GM12878 (cell line): ENCODE measurements at regions not wholly inside any gene's neighbourhood (a gene's known extent, or its start where the extent isn't known, plus 50 kb on each side); places are given as distances from the start of the nearest gene placed in this dataset.

Source experiments
- ATAC-seq: fragments of 200-7000 bp; cut with Tn5 transposase; 3 replicates; pipeline ENCODE4 v1.9.1; 2020; ENCODE audit warnings: mild to moderate bottlenecking, moderate library complexity
- BruUV-seq: library from RNA; stranded (reverse); fragments of 400-500 nt; replicated peaks from 2 replicates; lab custom pipeline; 2021; lab: Mats Ljungman, UMichigan
- CTCF ChIA-PET: fragments of 300-600 bp; sonication (Branson Sonifier 250); formaldehyde crosslinking; extraction: SDS; loops from one replicate; lab custom pipeline; 2021; ENCODE audit warnings: inconsistent platforms; lab: Yijun Ruan, JAX
- POLR2A ChIA-PET: fragments of 350-600 bp; formaldehyde crosslinking; extraction: SDS; loops from one replicate; lab custom pipeline; 2021; ENCODE audit warnings: inconsistent platforms; lab: Charles Lee
- RAD21 ChIA-PET: fragments of 300-600 bp; sonication (Branson Sonifier 250); formaldehyde crosslinking; loops from one replicate; lab custom pipeline; 2023; ENCODE audit warnings: antibody characterized with exemption; ENCODE audit not compliant: unreplicated experiment; lab: Charles Lee
- SMC1A ChIA-PET: fragments of 300-600 bp; sonication (Branson Sonifier 250); formaldehyde crosslinking; loops from one replicate; lab custom pipeline; 2023; ENCODE audit not compliant: unreplicated experiment, uncharacterized antibody; lab: Charles Lee
- DNase-seq: peaks from one replicate; pipeline ENCODE4 v3.0.0-alpha.2; 2011; ENCODE audit warnings: low read depth, low spot score
- FAIRE-seq: peaks from 3 replicates; lab custom pipeline; 2011; peaks lifted over from hg19 to GRCh38; lab: Jason Lieb, UNC
- H2AFZ ChIP-seq: 2 replicates; pipeline ENCODE4 v1.6.0; 2011; ENCODE audit warnings: low read depth, low read length, control low read depth; ENCODE audit not compliant: control insufficient read depth
- H3K27ac ChIP-seq: 2 replicates; pipeline ENCODE4 v1.5.1; 2011; ENCODE audit warnings: control low read depth; ENCODE audit not compliant: control insufficient read depth, insufficient read depth
- H3K27me3 ChIP-seq, 2 experiments: replicated peaks in 1 of 2; 2 replicates each; pipeline versions ENCODE4 v1.6.0 to v1.6.1; 2011; ENCODE audit warnings: low read length in 1 of 2; ENCODE audit not compliant: control insufficient read depth in 2 of 2, insufficient read depth in 2 of 2
- H3K36me3 ChIP-seq, 2 experiments: 2 replicates each; pipeline ENCODE4 v1.5.1; 2011; ENCODE audit warnings: low read length in 1 of 2; ENCODE audit not compliant: control insufficient read depth in 2 of 2, insufficient read depth in 2 of 2
- H3K4me1 ChIP-seq: 2 replicates; pipeline ENCODE4 v1.6.1; 2011; ENCODE audit warnings: mild to moderate bottlenecking, low read length, moderate library complexity, mixed read lengths; ENCODE audit not compliant: control insufficient read depth, insufficient read depth
- H3K4me2 ChIP-seq: 2 replicates; pipeline ENCODE4 v1.6.0; 2011; ENCODE audit warnings: control low read depth; ENCODE audit not compliant: control insufficient read depth, insufficient read depth
- H3K4me3 ChIP-seq: fragments of 200-600 bp; sonication (generic); 2 replicates; pipeline ENCODE4 v1.5.1; 2016
- H3K79me2 ChIP-seq: 2 replicates; pipeline ENCODE4 v1.6.0; 2011; ENCODE audit warnings: low read length; ENCODE audit not compliant: control insufficient read depth, insufficient read depth
- H3K9ac ChIP-seq: 2 replicates; pipeline ENCODE4 v1.8.0; 2011; ENCODE audit warnings: low read length, control low read depth, mixed read lengths; ENCODE audit not compliant: control insufficient read depth, insufficient read depth
- H3K9me3 ChIP-seq: replicated peaks from 3 replicates; pipeline ENCODE4 v1.5.1; 2011; ENCODE audit warnings: mild to moderate bottlenecking, low read length; ENCODE audit not compliant: control insufficient read depth, insufficient read depth
- H4K20me1 ChIP-seq: 2 replicates; pipeline ENCODE4 v1.6.0; 2011; ENCODE audit not compliant: control insufficient read depth, insufficient read depth
- CTCF ChIP-seq, 3 experiments: IDR thresholded peaks in 2 of 3; conservative IDR thresholded peaks in 1 of 3; 2 replicates each; pipeline ENCODE4 v1.5.1; 2011; ENCODE audit warnings: low read depth in 3 of 3, low read length in 3 of 3, mild to moderate bottlenecking in 3 of 3, control low read depth in 2 of 3, moderate library complexity in 2 of 3, inconsistent platforms in 1 of 3, mixed read lengths in 1 of 3; ENCODE audit not compliant: control insufficient read depth in 2 of 3, insufficient read depth in 1 of 3; ENCODE audit errors: extremely low read depth in 1 of 3
- DPF2 ChIP-seq: fragments of 450-650 bp; IDR thresholded peaks from 2 replicates; pipeline ENCODE4 v1.6.1; 2017; ENCODE audit warnings: mild to moderate bottlenecking
- GATAD2B ChIP-seq: fragments of 450-650 bp; conservative IDR thresholded peaks from 2 replicates; pipeline ENCODE4 v1.6.1; 2017; ENCODE audit warnings: low read depth, mild to moderate bottlenecking, moderate library complexity
- PKNOX1 ChIP-seq: fragments of 450-650 bp; IDR thresholded peaks from 2 replicates; pipeline ENCODE4 v1.6.1; 2016; ENCODE audit warnings: mild to moderate bottlenecking
- POLR2A ChIP-seq: IDR thresholded peaks from 2 replicates; pipeline ENCODE4 v1.6.1; 2011; ENCODE audit warnings: low read depth, mild to moderate bottlenecking, low read length
- POLR2AphosphoS2 ChIP-seq: IDR thresholded peaks from 2 replicates; pipeline ENCODE4 v1.6.1; 2011; ENCODE audit warnings: low read depth, mild to moderate bottlenecking, low read length, improper control_type of control experiment, moderate library complexity
- SMAD5 ChIP-seq: IDR thresholded peaks from 2 replicates; pipeline ENCODE4 v1.6.1; 2016; ENCODE audit warnings: antibody characterized with exemption, low read depth
- SMC3 ChIP-seq: IDR thresholded peaks from 2 replicates; pipeline ENCODE4 v1.6.1; 2011; ENCODE audit warnings: low read length, improper control_type of control experiment, borderline replicate concordance
- TAF1 ChIP-seq: IDR thresholded peaks from 2 replicates; pipeline ENCODE4 v1.6.1; 2011; ENCODE audit warnings: mild to moderate bottlenecking, low read depth, low read length, borderline replicate concordance
- TCF3 ChIP-seq: IDR thresholded peaks from 2 replicates; pipeline ENCODE4 v1.6.1; 2012; ENCODE audit warnings: low read depth, mild to moderate bottlenecking, low read length, borderline replicate concordance; ENCODE audit not compliant: insufficient read depth
- YBX1 ChIP-seq: fragments of 450-650 bp; IDR thresholded peaks from 2 replicates; pipeline ENCODE4 v1.6.1; 2016; ENCODE audit warnings: antibody characterized with exemption
- ZBTB33 ChIP-seq: fragments of 450-650 bp; IDR thresholded peaks from 2 replicates; pipeline ENCODE4 v1.6.1; 2017; ENCODE audit warnings: mild to moderate bottlenecking
- WGBS: methylation state at CpG from one replicate; pipeline ENCODE4 v1.1.6; 2016; ENCODE audit warnings: low lambda C conversion rate; ENCODE audit not compliant: insufficient replicate concordance, insufficient coverage; ENCODE audit errors: missing lambda C conversion rate; 5-methylcytosine and 5-hydroxymethylcytosine counted together
- in situ Hi-C: fragments of 300-500 bp; cut with MboI; formaldehyde crosslinking; loops from 9 replicates; pipeline ENCODE4 v1.14.3; 2018; ENCODE audit warnings: mixed read lengths
- intact Hi-C: fragments of 100-400 bp; cut with micrococcal nuclease; formaldehyde crosslinking; loops from one replicate; pipeline ENCODE4 v1.14.2; 2022; ENCODE audit not compliant: unreplicated experiment
- TF ChIP-seq, protein P1 (sequence below): fragments of 450-650 bp; formaldehyde crosslinking; IDR thresholded peaks from 2 replicates; pipeline ENCODE4 v1.4.0; 2020; ENCODE audit warnings: mild to moderate bottlenecking, moderate library complexity

DNA sequence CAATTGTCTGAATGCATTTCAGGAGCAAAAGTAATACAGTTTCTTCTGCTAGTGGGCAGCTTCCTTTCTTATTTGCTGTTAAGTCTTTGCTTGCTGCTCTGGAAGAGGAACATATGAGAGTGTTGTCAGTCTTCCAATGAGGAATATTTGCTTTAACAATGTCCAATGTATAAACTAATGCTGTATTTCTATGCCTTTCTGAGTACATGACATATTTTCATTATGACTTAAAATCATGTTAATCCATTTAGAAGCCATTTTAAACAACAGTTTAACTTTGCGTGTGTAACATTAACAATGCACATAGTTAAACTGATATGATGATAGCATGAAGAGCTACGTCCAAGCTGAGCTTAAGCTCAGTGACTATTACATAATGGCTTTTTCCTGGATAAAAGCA lies 933.4 kb upstream of the GHITM start:
- Histone ChIP-seq H4K20me1 (no peaks in the 10 kb centered on the region), H3K9me3 (no peaks in the 10 kb centered on the region), H3K4me1 (no peaks in the 10 kb centered on the region), H3K36me3 (no peaks in the 10 kb centered on the region), H3K79me2 (no peaks in the 10 kb centered on the region), H3K4me3 (no peak overlapping the region), H3K27me3 (no peaks in the 10 kb centered on the region), H2AFZ (no peak overlapping the region), H3K4me2 (no peak overlapping the region), H3K27ac (no peak overlapping the region), H3K9ac (no peak overlapping the region)
- intact Hi-C loops (no loop called here), in situ Hi-C loops (no loop called here)
- BruUV-seq, result no TSS peak
- DNase-seq (no peak), ATAC-seq (no peak), FAIRE-seq (no peak)
- ChIA-PET SMC1A (no interaction called here), POLR2A (no interaction called here), CTCF (no interaction called here), RAD21 (no interaction called here)
- 58% methylated on average over 2 of the region's 2 CpGs for WGBS
- no peak for TF ChIP-seq SMAD5
- TF ChIP-seq CTCF (IDR thresholded peaks at IDR 0.05 in 2 of 3, conservative IDR thresholded peaks at IDR 0.05 in 1 of 3; ENCODE audit: control insufficient read depth in 2 of 3, extremely low read depth in 1 of 3, insufficient read depth in 1 of 3, low read depth in 3 of 3, low read length in 3 of 3), result no peak
- TF ChIP-seq TAF1, result no peak
- TF ChIP-seq TCF3, result no peak
- no peak for TF ChIP-seq POLR2AphosphoS2
- no peak for TF ChIP-seq PKNOX1
- no peak for TF ChIP-seq YBX1
- TF ChIP-seq SMC3, result no peak
- no peak for TF ChIP-seq GATAD2B
- TF ChIP-seq ZBTB33, result no peak
- TF ChIP-seq DPF2, result no peak
- no peak for TF ChIP-seq POLR2A
- TF ChIP-seq, protein P1, sequence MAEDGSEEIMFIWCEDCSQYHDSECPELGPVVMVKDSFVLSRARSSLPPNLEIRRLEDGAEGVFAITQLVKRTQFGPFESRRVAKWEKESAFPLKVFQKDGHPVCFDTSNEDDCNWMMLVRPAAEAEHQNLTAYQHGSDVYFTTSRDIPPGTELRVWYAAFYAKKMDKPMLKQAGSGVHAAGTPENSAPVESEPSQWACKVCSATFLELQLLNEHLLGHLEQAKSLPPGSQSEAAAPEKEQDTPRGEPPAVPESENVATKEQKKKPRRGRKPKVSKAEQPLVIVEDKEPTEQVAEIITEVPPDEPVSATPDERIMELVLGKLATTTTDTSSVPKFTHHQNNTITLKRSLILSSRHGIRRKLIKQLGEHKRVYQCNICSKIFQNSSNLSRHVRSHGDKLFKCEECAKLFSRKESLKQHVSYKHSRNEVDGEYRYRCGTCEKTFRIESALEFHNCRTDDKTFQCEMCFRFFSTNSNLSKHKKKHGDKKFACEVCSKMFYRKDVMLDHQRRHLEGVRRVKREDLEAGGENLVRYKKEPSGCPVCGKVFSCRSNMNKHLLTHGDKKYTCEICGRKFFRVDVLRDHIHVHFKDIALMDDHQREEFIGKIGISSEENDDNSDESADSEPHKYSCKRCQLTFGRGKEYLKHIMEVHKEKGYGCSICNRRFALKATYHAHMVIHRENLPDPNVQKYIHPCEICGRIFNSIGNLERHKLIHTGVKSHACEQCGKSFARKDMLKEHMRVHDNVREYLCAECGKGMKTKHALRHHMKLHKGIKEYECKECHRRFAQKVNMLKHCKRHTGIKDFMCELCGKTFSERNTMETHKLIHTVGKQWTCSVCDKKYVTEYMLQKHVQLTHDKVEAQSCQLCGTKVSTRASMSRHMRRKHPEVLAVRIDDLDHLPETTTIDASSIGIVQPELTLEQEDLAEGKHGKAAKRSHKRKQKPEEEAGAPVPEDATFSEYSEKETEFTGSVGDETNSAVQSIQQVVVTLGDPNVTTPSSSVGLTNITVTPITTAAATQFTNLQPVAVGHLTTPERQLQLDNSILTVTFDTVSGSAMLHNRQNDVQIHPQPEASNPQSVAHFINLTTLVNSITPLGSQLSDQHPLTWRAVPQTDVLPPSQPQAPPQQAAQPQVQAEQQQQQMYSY (CRISPR knock-in tag), result no peak
